Epithelial cell of proximal tubule (primary cell): ENCODE measurements at regions not wholly inside any gene's neighbourhood (a gene's known extent, or its start where the extent isn't known, plus 50 kb on each side); places are given as distances from the start of the nearest gene placed in this dataset.

Source experiments
- DNase-seq: peaks from one replicate; pipeline ENCODE4 v3.0.0-alpha.2; 2011; ENCODE audit warnings: low read depth
- H3K4me3 ChIP-seq: 2 replicates; pipeline ENCODE4 v1.5.1; 2011; ENCODE audit warnings: low read depth, mild to moderate bottlenecking, low read length
- CTCF ChIP-seq: conservative IDR thresholded peaks from 2 replicates; pipeline ENCODE4 v1.5.1; 2012; ENCODE audit warnings: low read depth, mild to moderate bottlenecking, low read length

- TF ChIP-seq CTCF: no peak
- H3K4me3 ChIP-seq: no peak overlapping the region
- no peak for DNase-seq
Observed at GRCh38 chr5:35409361-35409760, 179.1 kb upstream of the PRLR start.

- H3K4me3 ChIP-seq: no peak overlapping the region
- DNase-seq: no peak
- no peak for TF ChIP-seq CTCF
Observed at GRCh38 chr5:35408146-35408545, 177.9 kb upstream of the PRLR start.

GRCh38 chr5:35407697-35408096, 177.4 kb upstream of the PRLR start:
- H3K4me3 ChIP-seq: no peak overlapping the region
- DNase-seq: no peak
- no peak for TF ChIP-seq CTCF

- DNase-seq: no peak
- no peak for TF ChIP-seq CTCF
- no peak overlapping the region for H3K4me3 ChIP-seq
Observed at GRCh38 chr5:35405938-35406337, 175.7 kb upstream of the PRLR start.

- no peak for DNase-seq
- TF ChIP-seq CTCF: no peak
Observed at GRCh38 chr5:35404701-35405100, 174.4 kb upstream of the PRLR start.

GRCh38 chr5:35393901-35394300, 163.6 kb upstream of the PRLR start:
- no peak overlapping the region for H3K4me3 ChIP-seq
- no peak for TF ChIP-seq CTCF
- DNase-seq: peak; percentile 26

More at GRCh38 chr5:35404701-35405100, 174.4 kb upstream of the PRLR start:
- H3K4me3 ChIP-seq: no peak overlapping the region

- no peak for DNase-seq
- no peak overlapping the region for H3K4me3 ChIP-seq
- TF ChIP-seq CTCF: no peak
Observed at GRCh38 chr5:35384658-35385057, 154.4 kb upstream of the PRLR start.
